ENCODE measurements at regions not wholly inside any gene's neighbourhood (a gene's known extent, or its start where the extent isn't known, plus 50 kb on each side); places are given as distances from the start of the nearest gene placed in this dataset.

DNA sequence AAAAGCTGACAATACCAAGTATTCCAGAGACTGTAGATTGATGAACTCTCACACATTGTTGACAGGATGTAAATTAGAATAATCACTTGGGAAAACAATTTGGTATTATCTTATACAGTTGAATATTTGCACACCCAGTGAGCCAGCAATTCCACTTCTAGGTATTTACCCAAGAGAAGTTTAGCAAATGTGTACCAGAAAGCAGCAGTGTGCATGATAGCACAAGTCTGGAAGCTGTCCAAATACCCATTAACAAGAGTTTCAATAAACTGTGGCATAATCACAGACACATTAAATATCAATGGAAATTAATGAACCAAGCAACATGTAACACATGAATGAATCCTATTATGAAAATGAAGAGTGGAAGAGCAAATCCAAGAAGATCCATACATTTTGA lies 233.6 kb downstream of the TPBG start:
- TF ChIP-seq, protein P1, sequence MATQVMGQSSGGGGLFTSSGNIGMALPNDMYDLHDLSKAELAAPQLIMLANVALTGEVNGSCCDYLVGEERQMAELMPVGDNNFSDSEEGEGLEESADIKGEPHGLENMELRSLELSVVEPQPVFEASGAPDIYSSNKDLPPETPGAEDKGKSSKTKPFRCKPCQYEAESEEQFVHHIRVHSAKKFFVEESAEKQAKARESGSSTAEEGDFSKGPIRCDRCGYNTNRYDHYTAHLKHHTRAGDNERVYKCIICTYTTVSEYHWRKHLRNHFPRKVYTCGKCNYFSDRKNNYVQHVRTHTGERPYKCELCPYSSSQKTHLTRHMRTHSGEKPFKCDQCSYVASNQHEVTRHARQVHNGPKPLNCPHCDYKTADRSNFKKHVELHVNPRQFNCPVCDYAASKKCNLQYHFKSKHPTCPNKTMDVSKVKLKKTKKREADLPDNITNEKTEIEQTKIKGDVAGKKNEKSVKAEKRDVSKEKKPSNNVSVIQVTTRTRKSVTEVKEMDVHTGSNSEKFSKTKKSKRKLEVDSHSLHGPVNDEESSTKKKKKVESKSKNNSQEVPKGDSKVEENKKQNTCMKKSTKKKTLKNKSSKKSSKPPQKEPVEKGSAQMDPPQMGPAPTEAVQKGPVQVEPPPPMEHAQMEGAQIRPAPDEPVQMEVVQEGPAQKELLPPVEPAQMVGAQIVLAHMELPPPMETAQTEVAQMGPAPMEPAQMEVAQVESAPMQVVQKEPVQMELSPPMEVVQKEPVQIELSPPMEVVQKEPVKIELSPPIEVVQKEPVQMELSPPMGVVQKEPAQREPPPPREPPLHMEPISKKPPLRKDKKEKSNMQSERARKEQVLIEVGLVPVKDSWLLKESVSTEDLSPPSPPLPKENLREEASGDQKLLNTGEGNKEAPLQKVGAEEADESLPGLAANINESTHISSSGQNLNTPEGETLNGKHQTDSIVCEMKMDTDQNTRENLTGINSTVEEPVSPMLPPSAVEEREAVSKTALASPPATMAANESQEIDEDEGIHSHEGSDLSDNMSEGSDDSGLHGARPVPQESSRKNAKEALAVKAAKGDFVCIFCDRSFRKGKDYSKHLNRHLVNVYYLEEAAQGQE (IDR thresholded peaks at IDR 0.05; ENCODE audit: low read depth), result no peak
- TF ChIP-seq CREB1 (IDR thresholded peaks at IDR 0.05; ENCODE audit: low read depth) (no peak), EGR1 (IDR thresholded peaks at IDR 0.05) (no peak)
- TF ChIP-seq, protein P2, sequence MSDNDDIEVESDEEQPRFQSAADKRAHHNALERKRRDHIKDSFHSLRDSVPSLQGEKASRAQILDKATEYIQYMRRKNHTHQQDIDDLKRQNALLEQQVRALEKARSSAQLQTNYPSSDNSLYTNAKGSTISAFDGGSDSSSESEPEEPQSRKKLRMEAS (IDR thresholded peaks at IDR 0.05), result no peak
